Caco-2 (cell line): ENCODE measurements at regions not wholly inside any gene's neighbourhood (a gene's known extent, or its start where the extent isn't known, plus 50 kb on each side); places are given as distances from the start of the nearest gene placed in this dataset.
A peak's percentile ranks its signal among the peaks of the same experiment; 100 is the strongest.

ENCODE experiments used
- BruUV-seq: library from RNA; stranded (reverse); fragments of 400-500 nt; replicated peaks from 2 replicates; lab custom pipeline; 2021; lab: Mats Ljungman, UMichigan
- CTCF ChIA-PET: fragments of 300-600 bp; sonication (Branson Sonifier 250); formaldehyde crosslinking; loops from one replicate; lab custom pipeline; 2022; ENCODE audit warnings: antibody characterized with exemption; lab: Charles Lee
- POLR2A ChIA-PET: fragments of 300-600 bp; sonication (Branson Sonifier 250); formaldehyde crosslinking; loops from one replicate; lab custom pipeline; 2022; ENCODE audit warnings: antibody characterized with exemption; lab: Charles Lee
- DNase-seq, 2 experiments: peaks; one replicate each; pipeline versions ENCODE4 v3.0.0 to v3.0.0-alpha.2; 2020 to 2022
- H3K27me3 ChIP-seq: replicated peaks from 2 replicates; pipeline ENCODE4 v1.6.0; 2011; ENCODE audit warnings: low read length; ENCODE audit not compliant: control insufficient read depth, insufficient read depth
- H3K36me3 ChIP-seq: 2 replicates; pipeline ENCODE4 v1.5.1; 2011; ENCODE audit warnings: low read length; ENCODE audit not compliant: control insufficient read depth, insufficient read depth
- H3K4me1 ChIP-seq: fragments of 250-450 bp; sonication (Bioruptor Pico); 2 replicates; pipeline ENCODE4 v1.5.1; 2020; ENCODE audit warnings: mild to moderate bottlenecking
- H3K4me3 ChIP-seq: 2 replicates; pipeline ENCODE4 v1.5.1; 2011; ENCODE audit warnings: low read depth, mild to moderate bottlenecking, control low read depth, low read length
- H3K9me3 ChIP-seq: fragments of 250-450 bp; sonication (Bioruptor Pico); 2 replicates; pipeline ENCODE4 v1.5.1; 2020; ENCODE audit warnings: mild to moderate bottlenecking, moderate library complexity
- H3K27ac Mint-ChIP-seq: one replicate; pipeline ENCODE4 v1.8.0; 2022; ENCODE audit warnings: mixed read lengths; ENCODE audit not compliant: unreplicated experiment
- H3K27me3 Mint-ChIP-seq: one replicate; pipeline ENCODE4 v1.8.0; 2022; ENCODE audit warnings: mixed read lengths; ENCODE audit not compliant: insufficient read depth, unreplicated experiment
- H3K36me3 Mint-ChIP-seq: one replicate; pipeline ENCODE4 v1.8.0; 2022; ENCODE audit warnings: mild to moderate bottlenecking, mixed read lengths; ENCODE audit not compliant: insufficient read depth, unreplicated experiment
- H3K4me1 Mint-ChIP-seq: one replicate; pipeline ENCODE4 v1.8.0; 2022; ENCODE audit warnings: low read depth, mixed read lengths; ENCODE audit not compliant: unreplicated experiment
- H3K4me3 Mint-ChIP-seq: one replicate; pipeline ENCODE4 v1.8.0; 2022; ENCODE audit warnings: mild to moderate bottlenecking, moderate library complexity, mixed read lengths; ENCODE audit not compliant: unreplicated experiment
- H3K9me3 Mint-ChIP-seq: one replicate; pipeline ENCODE4 v1.8.0; 2022; ENCODE audit warnings: mixed read lengths; ENCODE audit not compliant: unreplicated experiment
- CTCF ChIP-seq, 2 experiments: fragments of 200-600 bp in 1 of 2; IDR thresholded peaks; 1 replicate in 1 of 2; 2 replicates in 1 of 2; pipeline versions ENCODE4 v1.5.1 to v1.8.0; 2011 to 2022; ENCODE audit warnings: antibody characterized with exemption in 1 of 2, control low read depth in 1 of 2, inconsistent platforms in 1 of 2, low read depth in 1 of 2, low read length in 1 of 2, mild to moderate bottlenecking in 1 of 2, moderate library complexity in 1 of 2; ENCODE audit not compliant: insufficient read depth in 1 of 2, severe bottlenecking in 1 of 2, unreplicated experiment in 1 of 2
- intact Hi-C: fragments of 100-400 bp; cut with micrococcal nuclease; formaldehyde crosslinking; loops from one replicate; pipeline ENCODE4 v1.10.0; 2022; ENCODE audit not compliant: unreplicated experiment

GRCh38 chr16:54672500-54672899 lies 258.2 kb upstream of the IRX5 start:
- intact Hi-C loops, result no loop called here
- peaks cover 7% of the 10 kb centered on the region for H3K4me1 Mint-ChIP-seq
- CTCF ChIA-PET, result no interaction called here

GRCh38 chr16:54657709-54658102 lies 273.0 kb upstream of the IRX5 start:
- DNase-seq, result no peak
- no peaks in the 10 kb centered on the region for H3K36me3 Mint-ChIP-seq
- TF ChIP-seq CTCF (IDR thresholded peaks at IDR 0.05; ENCODE audit: insufficient read depth in 1 of 2, low read depth in 1 of 2, low read length in 1 of 2, severe bottlenecking in 1 of 2, unreplicated experiment in 1 of 2), result no peak
- peaks cover 4% of the 10 kb centered on the region; the same call in 1 of the 2 replicates for H3K9me3 ChIP-seq
- no peaks in the 10 kb centered on the region for H3K27me3 ChIP-seq
- H3K4me3 ChIP-seq, result no peak overlapping the region
- H3K36me3 ChIP-seq, result no peaks in the 10 kb centered on the region
- H3K9me3 Mint-ChIP-seq, result peaks cover 39% of the 10 kb centered on the region
- no TSS peak for BruUV-seq
- ChIA-PET CTCF (no interaction called here), POLR2A (no interaction called here)
- H3K27me3 Mint-ChIP-seq, result no peaks in the 10 kb centered on the region
- H3K4me1 ChIP-seq, result peaks cover 7% of the 10 kb centered on the region; the same call in 1 of the 2 replicates
- intact Hi-C loops, result no loop called here
- H3K27ac Mint-ChIP-seq, result no peak overlapping the region
- peaks cover 8% of the 10 kb centered on the region for H3K4me1 Mint-ChIP-seq
- H3K4me3 Mint-ChIP-seq, result no peak overlapping the region

More at GRCh38 chr16:54672500-54672899, 258.2 kb upstream of the IRX5 start:
- Mint-ChIP-seq H3K9me3 (peaks cover 20% of the 10 kb centered on the region), H3K4me3 (no peak overlapping the region), H3K27me3 (no peaks in the 10 kb centered on the region), H3K27ac (no peak overlapping the region), H3K36me3 (no peaks in the 10 kb centered on the region)
- Histone ChIP-seq H3K9me3 (no peaks in the 10 kb centered on the region), H3K36me3 (no peaks in the 10 kb centered on the region), H3K27me3 (no peaks in the 10 kb centered on the region), H3K4me1 (no peaks in the 10 kb centered on the region), H3K4me3 (no peak overlapping the region)
- no peak for TF ChIP-seq CTCF (IDR thresholded peaks at IDR 0.05; ENCODE audit: insufficient read depth in 1 of 2, low read depth in 1 of 2, low read length in 1 of 2, severe bottlenecking in 1 of 2, unreplicated experiment in 1 of 2)
- no peak for DNase-seq
- POLR2A ChIA-PET, result no interaction called here
- no TSS peak for BruUV-seq

- ChIA-PET POLR2A (interaction anchor here (0.6 kb wide), 1 partner anchor 162 kb away, joined by 7 read pairs; no protein-coding TSS in a partner anchor), CTCF (no interaction called here)
- H3K9me3 Mint-ChIP-seq, result peaks cover 35% of the 10 kb centered on the region
- peak; percentile 49 to 70 for DNase-seq
- peaks cover 7% of the 10 kb centered on the region; the same call in 1 of the 2 replicates for H3K4me1 ChIP-seq
- H3K36me3 Mint-ChIP-seq, result no peaks in the 10 kb centered on the region
- peaks cover 4% of the 10 kb centered on the region; the same call in 1 of the 2 replicates for H3K9me3 ChIP-seq
- H3K27me3 Mint-ChIP-seq, result no peaks in the 10 kb centered on the region
- H3K4me3 Mint-ChIP-seq, result no peak overlapping the region
- peaks cover 8% of the 10 kb centered on the region for H3K4me1 Mint-ChIP-seq
- no peak overlapping the region for H3K4me3 ChIP-seq
- no peaks in the 10 kb centered on the region for H3K27me3 ChIP-seq
- no peak overlapping the region for H3K27ac Mint-ChIP-seq
- no peaks in the 10 kb centered on the region for H3K36me3 ChIP-seq
- BruUV-seq, result TSS peak; percentile 62
- no peak for TF ChIP-seq CTCF (IDR thresholded peaks at IDR 0.05; ENCODE audit: insufficient read depth in 1 of 2, low read depth in 1 of 2, low read length in 1 of 2, severe bottlenecking in 1 of 2, unreplicated experiment in 1 of 2)
- intact Hi-C loops, result no loop called here
Measured at GRCh38 chr16:54657058-54657708, 273.5 kb upstream of the IRX5 start.
